ENCODE measurements at regions not wholly inside any gene's neighbourhood (a gene's known extent, or its start where the extent isn't known, plus 50 kb on each side); places are given as distances from the start of the nearest gene placed in this dataset.

DNA sequence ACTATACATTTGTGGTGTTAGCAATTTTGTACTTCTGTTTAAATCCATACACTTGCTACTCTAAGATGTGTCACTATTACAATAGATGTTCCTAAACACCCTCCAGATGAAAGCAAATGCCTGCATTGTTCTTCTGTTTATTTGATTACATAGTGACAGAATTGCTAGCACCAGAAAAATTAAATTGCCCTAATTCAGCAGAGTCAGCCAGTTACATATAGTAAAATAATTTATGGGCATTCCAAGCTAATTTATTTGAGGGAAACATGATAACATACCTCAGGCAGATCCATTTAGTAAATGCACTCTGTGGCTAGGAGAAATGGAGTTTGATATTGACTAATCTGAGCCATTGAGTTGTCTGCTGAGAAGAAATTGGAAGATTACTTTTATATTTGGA lies 347.1 kb upstream of the FSIP2 start:
- ATAC-seq (ENCODE audit: insufficient number of reproducible peaks, low FRiP score, low read depth), result no peak

GRCh38 chr2:185393091-185393490 lies 345.5 kb upstream of the FSIP2 start:
- no peak overlapping the region for H3K4me3 ChIP-seq
- ATAC-seq (ENCODE audit: insufficient number of reproducible peaks, low FRiP score, low read depth), result no peak

More for the DNA sequence above, 347.1 kb upstream of the FSIP2 start:
- TF ChIP-seq, protein P1, sequence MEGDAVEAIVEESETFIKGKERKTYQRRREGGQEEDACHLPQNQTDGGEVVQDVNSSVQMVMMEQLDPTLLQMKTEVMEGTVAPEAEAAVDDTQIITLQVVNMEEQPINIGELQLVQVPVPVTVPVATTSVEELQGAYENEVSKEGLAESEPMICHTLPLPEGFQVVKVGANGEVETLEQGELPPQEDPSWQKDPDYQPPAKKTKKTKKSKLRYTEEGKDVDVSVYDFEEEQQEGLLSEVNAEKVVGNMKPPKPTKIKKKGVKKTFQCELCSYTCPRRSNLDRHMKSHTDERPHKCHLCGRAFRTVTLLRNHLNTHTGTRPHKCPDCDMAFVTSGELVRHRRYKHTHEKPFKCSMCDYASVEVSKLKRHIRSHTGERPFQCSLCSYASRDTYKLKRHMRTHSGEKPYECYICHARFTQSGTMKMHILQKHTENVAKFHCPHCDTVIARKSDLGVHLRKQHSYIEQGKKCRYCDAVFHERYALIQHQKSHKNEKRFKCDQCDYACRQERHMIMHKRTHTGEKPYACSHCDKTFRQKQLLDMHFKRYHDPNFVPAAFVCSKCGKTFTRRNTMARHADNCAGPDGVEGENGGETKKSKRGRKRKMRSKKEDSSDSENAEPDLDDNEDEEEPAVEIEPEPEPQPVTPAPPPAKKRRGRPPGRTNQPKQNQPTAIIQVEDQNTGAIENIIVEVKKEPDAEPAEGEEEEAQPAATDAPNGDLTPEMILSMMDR (IDR thresholded peaks at IDR 0.05), result no peak
- H3K36me3 ChIP-seq, result no peaks in the 10 kb centered on the region
- no peaks in the 10 kb centered on the region for H3K27me3 ChIP-seq (replicated peaks; ENCODE audit: insufficient read depth)
- H3K4me3 ChIP-seq, result no peak overlapping the region
- H3K4me1 ChIP-seq (ENCODE audit: control insufficient read depth in 1 of 2, low read depth in 2 of 2), result no peaks in the 10 kb centered on the region
- no peaks in the 10 kb centered on the region for H3K9me3 ChIP-seq
- no peak for DNase-seq (ENCODE audit: low spot score)
- H3K27ac ChIP-seq, result no peak overlapping the region

GRCh38 chr2:185402474-185402873 lies 336.1 kb upstream of the FSIP2 start:
- H3K9me3 ChIP-seq, result no peaks in the 10 kb centered on the region
- ATAC-seq (ENCODE audit: insufficient number of reproducible peaks, low FRiP score, low read depth), result no peak

More at GRCh38 chr2:185393091-185393490, 345.5 kb upstream of the FSIP2 start:
- Histone ChIP-seq H3K4me1 (ENCODE audit: control insufficient read depth in 1 of 2, low read depth in 2 of 2) (no peaks in the 10 kb centered on the region), H3K27me3 (replicated peaks; ENCODE audit: insufficient read depth) (no peaks in the 10 kb centered on the region), H3K9me3 (no peaks in the 10 kb centered on the region), H3K36me3 (no peaks in the 10 kb centered on the region), H3K27ac (no peak overlapping the region)
- DNase-seq (ENCODE audit: low spot score), result no peak
- TF ChIP-seq, protein P1 (IDR thresholded peaks at IDR 0.05), result no peak

GRCh38 chr2:185404578-185404977 lies 334.0 kb upstream of the FSIP2 start:
- DNase-seq (ENCODE audit: low spot score) (no peak), ATAC-seq (ENCODE audit: insufficient number of reproducible peaks, low FRiP score, low read depth) (no peak)
- Histone ChIP-seq H3K4me1 (ENCODE audit: control insufficient read depth in 1 of 2, low read depth in 2 of 2) (no peaks in the 10 kb centered on the region), H3K4me3 (no peak overlapping the region), H3K27me3 (replicated peaks; ENCODE audit: insufficient read depth) (no peaks in the 10 kb centered on the region), H3K9me3 (no peaks in the 10 kb centered on the region), H3K36me3 (no peaks in the 10 kb centered on the region), H3K27ac (no peak overlapping the region)
- TF ChIP-seq, protein P1 (IDR thresholded peaks at IDR 0.05), result no peak

More at GRCh38 chr2:185402474-185402873, 336.1 kb upstream of the FSIP2 start:
- H3K36me3 ChIP-seq, result no peaks in the 10 kb centered on the region
- H3K4me3 ChIP-seq, result no peak overlapping the region
- DNase-seq (ENCODE audit: low spot score), result no peak
- H3K27me3 ChIP-seq (replicated peaks; ENCODE audit: insufficient read depth), result no peaks in the 10 kb centered on the region
- TF ChIP-seq, protein P1 (IDR thresholded peaks at IDR 0.05), result no peak
- H3K27ac ChIP-seq, result no peak overlapping the region
- no peaks in the 10 kb centered on the region for H3K4me1 ChIP-seq (ENCODE audit: control insufficient read depth in 1 of 2, low read depth in 2 of 2)

DNA sequence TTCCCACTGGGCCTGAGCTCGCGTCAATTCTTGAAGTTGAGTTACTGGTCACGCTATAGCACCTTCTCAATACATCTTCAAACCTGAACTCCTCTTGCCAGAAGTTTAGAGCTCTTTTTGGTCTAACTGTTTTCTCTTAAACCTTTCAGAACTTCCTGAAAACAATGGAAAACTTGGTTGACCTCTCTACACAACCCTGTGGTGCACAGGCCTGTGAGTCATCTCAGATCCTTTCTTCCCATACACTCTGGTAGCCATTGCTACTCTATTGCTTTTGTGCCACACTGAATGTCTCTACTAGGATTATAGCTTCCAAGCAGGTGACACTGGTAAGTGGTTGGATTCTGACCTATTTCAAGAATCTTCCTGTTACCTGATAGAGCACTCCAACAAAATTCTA lies 321.5 kb upstream of the FSIP2 start:
- no peak overlapping the region for H3K27ac ChIP-seq
- ATAC-seq (ENCODE audit: insufficient number of reproducible peaks, low FRiP score, low read depth) (no peak), DNase-seq (ENCODE audit: low spot score) (no peak)
- H3K9me3 ChIP-seq, result no peaks in the 10 kb centered on the region
- TF ChIP-seq, protein P1 (IDR thresholded peaks at IDR 0.05), result no peak
- H3K36me3 ChIP-seq, result no peaks in the 10 kb centered on the region
- H3K4me3 ChIP-seq, result no peak overlapping the region
- no peaks in the 10 kb centered on the region for H3K27me3 ChIP-seq (replicated peaks; ENCODE audit: insufficient read depth)
- H3K4me1 ChIP-seq (ENCODE audit: control insufficient read depth in 1 of 2, low read depth in 2 of 2), result no peaks in the 10 kb centered on the region
